ENCODE measurements at regions not wholly inside any gene's neighbourhood (a gene's known extent, or its start where the extent isn't known, plus 50 kb on each side); places are given as distances from the start of the nearest gene placed in this dataset.

DNA sequence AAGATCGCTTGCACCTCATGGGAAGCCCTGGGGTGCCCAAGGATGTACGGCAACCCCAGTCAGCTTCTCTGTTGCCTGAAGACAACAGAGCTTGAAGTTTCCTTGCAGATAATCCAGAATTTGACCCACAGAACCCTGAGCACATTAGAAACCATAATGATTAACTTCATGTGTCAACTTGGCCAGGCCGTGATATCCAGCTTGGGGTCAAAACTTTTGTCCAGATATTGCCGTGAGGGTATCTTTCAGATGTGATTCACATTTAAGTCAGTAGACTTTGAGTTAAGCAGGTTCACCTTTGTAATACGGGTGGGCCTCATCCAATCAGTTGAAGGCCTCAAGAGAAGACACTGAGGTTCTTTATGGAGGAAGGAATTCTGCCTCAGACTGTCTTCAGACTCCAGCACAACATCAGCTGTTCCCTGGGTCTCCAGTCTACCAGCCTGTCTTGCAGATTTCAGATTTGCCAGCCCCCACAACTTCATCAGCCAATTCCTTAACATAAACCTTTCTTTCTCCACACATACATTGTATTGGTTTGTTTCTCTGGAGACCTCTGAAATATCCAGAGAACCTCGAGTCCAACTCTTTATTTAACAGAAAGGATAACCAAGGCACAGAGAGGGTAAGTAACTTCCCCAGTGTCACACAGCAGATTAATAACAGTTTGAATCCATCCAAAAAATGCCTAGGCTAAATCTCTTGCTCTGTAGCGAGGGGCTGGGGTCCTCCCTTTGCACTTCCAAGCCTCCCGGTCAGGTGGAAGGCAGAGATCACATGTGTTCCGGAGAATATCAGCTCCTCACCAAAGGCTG lies 171.1 kb downstream of the SALL1 start:
- TF ChIP-seq POLR2A (IDR thresholded peaks at IDR 0.05; ENCODE audit: low read depth, low read length) (no peak), EZH2 (IDR thresholded peaks at IDR 0.05; ENCODE audit: borderline replicate concordance, low read depth, low read length, severe bottlenecking) (no peak), POLR2AphosphoS5 (IDR thresholded peaks at IDR 0.05; ENCODE audit: insufficient read depth, low read depth, low read length) (no peak), JUN (IDR thresholded peaks at IDR 0.05; ENCODE audit: borderline replicate concordance, insufficient read depth, insufficient read length, low read depth) (no peak), FOS (IDR thresholded peaks at IDR 0.05; ENCODE audit: borderline replicate concordance, insufficient read depth, low read length) (no peak)
- TF ChIP-seq, protein P1, sequence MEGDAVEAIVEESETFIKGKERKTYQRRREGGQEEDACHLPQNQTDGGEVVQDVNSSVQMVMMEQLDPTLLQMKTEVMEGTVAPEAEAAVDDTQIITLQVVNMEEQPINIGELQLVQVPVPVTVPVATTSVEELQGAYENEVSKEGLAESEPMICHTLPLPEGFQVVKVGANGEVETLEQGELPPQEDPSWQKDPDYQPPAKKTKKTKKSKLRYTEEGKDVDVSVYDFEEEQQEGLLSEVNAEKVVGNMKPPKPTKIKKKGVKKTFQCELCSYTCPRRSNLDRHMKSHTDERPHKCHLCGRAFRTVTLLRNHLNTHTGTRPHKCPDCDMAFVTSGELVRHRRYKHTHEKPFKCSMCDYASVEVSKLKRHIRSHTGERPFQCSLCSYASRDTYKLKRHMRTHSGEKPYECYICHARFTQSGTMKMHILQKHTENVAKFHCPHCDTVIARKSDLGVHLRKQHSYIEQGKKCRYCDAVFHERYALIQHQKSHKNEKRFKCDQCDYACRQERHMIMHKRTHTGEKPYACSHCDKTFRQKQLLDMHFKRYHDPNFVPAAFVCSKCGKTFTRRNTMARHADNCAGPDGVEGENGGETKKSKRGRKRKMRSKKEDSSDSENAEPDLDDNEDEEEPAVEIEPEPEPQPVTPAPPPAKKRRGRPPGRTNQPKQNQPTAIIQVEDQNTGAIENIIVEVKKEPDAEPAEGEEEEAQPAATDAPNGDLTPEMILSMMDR (IDR thresholded peaks at IDR 0.05; ENCODE audit: extremely low read depth in 1 of 2, insufficient read depth in 1 of 2, low read depth in 1 of 2, low read length in 2 of 2) = no peak
- TF ChIP-seq, protein P2, sequence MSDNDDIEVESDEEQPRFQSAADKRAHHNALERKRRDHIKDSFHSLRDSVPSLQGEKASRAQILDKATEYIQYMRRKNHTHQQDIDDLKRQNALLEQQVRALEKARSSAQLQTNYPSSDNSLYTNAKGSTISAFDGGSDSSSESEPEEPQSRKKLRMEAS (IDR thresholded peaks at IDR 0.05; ENCODE audit: insufficient read depth, insufficient read length) = no peak

Data from endothelial cell of umbilical vein (primary cell).